DMS 273 treated with DMSO at 0.1 percent for 48 hours (cell line): ENCODE measurements at regions not wholly inside any gene's neighbourhood (a gene's known extent, or its start where the extent isn't known, plus 50 kb on each side); places are given as distances from the start of the nearest gene placed in this dataset.
"Not testable (repeated sequence)": the region's sequence is repeated elsewhere in the genome, so short reads cannot be mapped to it uniquely, and the experiment has no call there.

ENCODE experiments used
- DNase-seq: peaks from one replicate; lab custom pipeline; 2025; lab: John Stamatoyannopoulos, UW

DNA sequence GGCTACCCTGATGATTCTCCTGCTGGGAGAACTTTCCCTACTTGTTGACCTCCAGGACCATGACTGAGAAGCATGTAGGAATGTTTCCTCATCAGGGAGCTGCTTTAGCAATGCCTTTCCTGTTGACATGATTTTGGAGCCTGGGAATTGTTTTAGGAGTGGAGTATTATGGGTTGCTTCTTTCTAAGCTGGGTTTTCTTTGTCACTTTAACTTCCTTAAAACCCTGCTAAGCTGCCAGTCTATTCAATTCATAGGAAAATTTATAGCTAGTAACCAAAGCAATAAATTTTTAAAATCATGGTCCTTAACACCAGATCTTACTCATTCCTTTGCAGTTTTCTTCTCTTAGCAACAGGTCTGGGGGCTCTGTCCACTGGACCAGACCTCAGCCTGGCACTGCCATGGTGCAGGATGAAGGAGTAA, 125.6 kb upstream of the TACR1 start:
- DNase-seq = no peak

DNA sequence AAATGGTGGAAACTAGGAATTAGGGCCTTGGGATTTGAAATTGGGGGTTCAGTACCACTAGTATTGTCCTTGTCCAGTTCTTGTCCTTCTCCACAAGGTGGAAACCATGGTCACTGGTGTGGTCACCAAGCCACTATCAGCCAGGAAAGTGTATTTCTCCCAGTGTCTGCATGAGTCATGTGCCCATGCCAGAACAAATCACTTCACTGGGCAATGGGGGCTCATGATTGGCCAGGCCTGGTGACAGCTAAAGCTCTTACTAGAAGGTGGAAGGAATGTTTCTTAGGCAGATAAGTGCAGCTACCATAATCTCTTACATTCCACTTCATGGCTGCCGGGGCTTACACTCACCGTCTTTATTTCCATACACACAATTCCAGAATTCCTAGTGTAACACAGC, 124.8 kb upstream of the TACR1 start:
- DNase-seq = no peak

- DNase-seq = no peak
Measured at GRCh38 chr2:75321599-75321922, 122.2 kb upstream of the TACR1 start.

GRCh38 chr2:75320898-75321598, 121.7 kb upstream of the TACR1 start:
- DNase-seq = no peak

GRCh38 chr2:75319951-75320350, 120.6 kb upstream of the TACR1 start:
- DNase-seq = no peak

DNA sequence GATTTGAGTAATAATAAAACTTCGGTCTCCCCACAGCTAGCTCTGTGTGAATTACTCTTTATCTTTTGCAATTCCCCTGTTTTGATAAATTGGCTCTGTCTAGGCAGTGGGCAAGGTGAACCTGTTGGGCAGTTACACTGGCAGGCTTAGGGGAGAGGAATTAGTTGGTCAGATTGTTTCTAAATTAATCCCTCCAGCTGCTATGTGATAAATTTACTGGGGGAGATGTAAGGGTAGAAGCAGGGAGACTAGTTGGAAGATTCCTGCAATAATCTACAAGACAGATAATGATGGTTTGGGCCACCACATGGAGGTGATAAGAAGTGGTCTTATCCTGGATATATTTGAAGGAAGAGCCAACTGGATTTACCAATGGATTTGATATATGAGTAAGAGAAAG, 118.5 kb upstream of the TACR1 start:
- DNase-seq = no peak

DNA sequence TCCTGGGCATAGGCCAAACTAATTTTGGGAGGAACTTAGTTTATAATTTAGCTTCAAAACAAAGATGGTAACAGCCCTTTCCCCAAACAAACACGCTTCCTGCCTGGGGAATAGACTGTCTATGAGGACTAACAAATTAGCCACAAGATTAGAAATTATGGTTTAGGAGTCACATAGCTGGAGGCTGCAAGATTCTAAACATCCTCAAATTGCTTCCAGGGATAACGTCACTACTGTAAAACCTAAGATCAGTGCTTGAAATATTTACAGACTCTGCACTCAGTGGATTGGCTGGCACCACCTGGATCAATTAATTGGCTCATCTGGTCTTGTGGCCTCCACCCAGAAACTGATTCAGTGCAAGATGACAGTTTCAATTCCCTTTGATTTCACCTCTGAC, 118.0 kb upstream of the TACR1 start:
- DNase-seq = no peak

- DNase-seq = no peak
Measured at GRCh38 chr2:75315436-75315835, 116.1 kb upstream of the TACR1 start.

- DNase-seq = no peak
Measured at GRCh38 chr2:75311993-75312392, 112.7 kb upstream of the TACR1 start.

- no peak for DNase-seq
Measured at GRCh38 chr2:75311521-75311920, 112.2 kb upstream of the TACR1 start.

GRCh38 chr2:75310876-75311275, 111.6 kb upstream of the TACR1 start:
- no peak for DNase-seq

DNA sequence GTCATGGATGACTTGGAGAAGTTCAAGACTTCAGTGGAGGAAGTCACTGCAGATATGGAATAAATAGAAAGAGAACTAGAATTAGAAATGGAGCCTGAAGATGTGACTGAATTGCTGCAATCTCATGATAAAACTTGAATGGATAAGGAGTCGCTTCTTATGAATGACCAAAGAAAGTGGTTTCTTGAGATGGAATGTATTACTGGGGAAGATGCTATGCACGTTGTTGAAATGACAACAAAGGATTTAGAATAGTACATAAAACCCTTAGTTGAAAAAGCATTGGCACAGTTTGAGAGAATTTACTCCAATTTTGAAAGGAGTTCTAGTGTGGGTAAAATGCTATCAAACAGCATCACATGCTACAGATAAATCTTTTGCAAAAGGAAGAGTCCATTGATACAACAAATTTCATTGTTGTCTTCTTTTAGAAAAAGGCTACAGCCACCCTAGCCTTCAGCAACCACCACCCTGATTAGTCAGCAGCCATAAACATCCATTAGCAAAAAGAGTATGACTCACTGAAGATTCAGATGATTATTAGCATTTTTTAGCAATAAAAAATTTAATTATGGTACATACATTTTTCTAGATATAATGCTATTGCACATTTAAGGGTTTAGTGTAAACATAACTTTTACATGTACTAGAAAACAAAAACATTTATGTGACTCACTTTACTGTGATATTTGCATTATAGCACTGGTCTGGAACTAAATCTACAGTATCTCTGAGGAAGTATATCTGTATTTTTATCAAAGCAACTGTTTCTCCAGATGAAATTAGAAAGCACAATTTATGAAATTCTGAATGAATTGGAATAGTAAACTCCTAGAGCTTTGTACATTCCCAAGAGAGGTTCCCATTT, 110.5 kb upstream of the TACR1 start:
- no peak for DNase-seq

DNA sequence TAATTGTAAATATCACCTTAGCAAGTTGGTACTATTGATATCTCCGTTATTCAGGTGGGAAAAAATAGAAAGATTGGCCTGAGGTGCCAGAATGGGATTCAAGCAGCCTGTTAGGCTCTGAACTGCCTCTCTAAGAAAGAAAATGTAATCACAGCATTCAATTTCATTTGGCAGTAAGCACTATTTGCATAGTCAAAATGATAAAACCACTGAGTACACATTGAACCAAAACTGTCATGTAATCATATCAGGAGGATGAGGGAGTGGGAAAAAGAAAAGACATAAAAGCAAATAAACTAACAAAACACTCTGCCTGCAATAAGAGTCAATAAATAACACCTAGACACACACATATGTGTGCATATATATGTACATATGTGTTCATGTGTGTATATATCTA, 103.9 kb upstream of the TACR1 start:
- DNase-seq = no peak

DNA sequence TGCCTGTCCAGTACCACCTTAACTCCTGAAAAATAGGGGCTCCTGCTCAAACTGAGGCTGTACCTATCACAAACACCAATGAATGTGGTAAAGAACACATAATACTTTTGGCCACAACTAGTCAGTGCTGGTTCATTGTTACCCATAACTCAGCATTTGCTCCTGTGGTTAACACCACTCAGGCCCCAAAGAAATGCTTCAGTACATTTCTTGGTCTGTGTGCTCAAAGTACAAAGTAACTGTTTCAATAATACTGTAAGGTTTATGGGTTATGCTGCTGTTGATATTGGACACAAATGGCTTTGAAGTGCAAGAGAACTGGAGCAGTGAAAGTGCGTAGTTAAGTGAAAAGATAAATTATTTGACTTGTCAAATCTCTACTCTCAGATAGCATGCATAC, 95.0 kb upstream of the TACR1 start:
- no peak for DNase-seq

GRCh38 chr2:75292826-75293225, 93.5 kb upstream of the TACR1 start:
- no peak for DNase-seq

- DNase-seq = no peak
Measured at GRCh38 chr2:75290600-75291150, 91.4 kb upstream of the TACR1 start.

GRCh38 chr2:75289771-75290170, 90.5 kb upstream of the TACR1 start:
- DNase-seq = no peak

GRCh38 chr2:75289178-75289577, 89.9 kb upstream of the TACR1 start:
- DNase-seq = not testable (repeated sequence)

- no peak for DNase-seq
Measured at GRCh38 chr2:75288760-75289159, 89.4 kb upstream of the TACR1 start.

- no peak for DNase-seq
Measured at GRCh38 chr2:75287624-75288316, 88.5 kb upstream of the TACR1 start.

- DNase-seq = no peak
Measured at GRCh38 chr2:75284345-75284744, 85.0 kb upstream of the TACR1 start.

- DNase-seq = no peak
Measured at GRCh38 chr2:75278821-75279379, 79.6 kb upstream of the TACR1 start.
